GM18951 (cell line): ENCODE measurements at regions not wholly inside any gene's neighbourhood (a gene's known extent, or its start where the extent isn't known, plus 50 kb on each side); places are given as distances from the start of the nearest gene placed in this dataset.

ENCODE experiments used
- POLR2A ChIP-seq: IDR thresholded peaks from 4 replicates; pipeline ENCODE4 v1.6.1; 2011; ENCODE audit warnings: mild to moderate bottlenecking; ENCODE audit not compliant: insufficient read length, insufficient read depth; ENCODE audit errors: extremely low read depth
- in situ Hi-C: fragments of 300-500 bp; cut with MboI; formaldehyde crosslinking; loops from one replicate; pipeline ENCODE4 v1.12.0; 2022; ENCODE audit warnings: low sequenced_read_pairs, mixed read lengths, inconsistent platforms; ENCODE audit not compliant: unreplicated experiment

GRCh38 chr18:2417861-2418610 is 153.3 kb downstream of the METTL4 start:
- in situ Hi-C loops, result no loop called here

GRCh38 chr18:2420367-2420766 is 150.9 kb downstream of the METTL4 start:
- in situ Hi-C loops, result no loop called here
- no peak for TF ChIP-seq POLR2A

More at GRCh38 chr18:2417861-2418610, 153.3 kb downstream of the METTL4 start:
- TF ChIP-seq POLR2A, result no peak

- no peak for TF ChIP-seq POLR2A
- in situ Hi-C loops, result no loop called here
Measured at GRCh38 chr18:2423761-2424160, 147.5 kb downstream of the METTL4 start.

- in situ Hi-C loops, result no loop called here
- TF ChIP-seq POLR2A, result no peak
Measured at GRCh38 chr18:2424420-2424819, 146.9 kb downstream of the METTL4 start.

GRCh38 chr18:2425426-2426317 is 145.6 kb downstream of the METTL4 start:
- in situ Hi-C loops, result no loop called here

GRCh38 chr18:2430191-2430590 is 141.1 kb downstream of the METTL4 start:
- no peak for TF ChIP-seq POLR2A
- in situ Hi-C loops, result no loop called here

More at GRCh38 chr18:2425426-2426317, 145.6 kb downstream of the METTL4 start:
- TF ChIP-seq POLR2A, result no peak

- TF ChIP-seq POLR2A, result no peak
- in situ Hi-C loops, result no loop called here
Measured at GRCh38 chr18:2431806-2432205, 139.5 kb downstream of the METTL4 start.

- in situ Hi-C loops, result no loop called here
Measured at GRCh38 chr18:2433366-2433765, 137.9 kb downstream of the METTL4 start.

GRCh38 chr18:2441544-2441943 is 129.8 kb downstream of the METTL4 start:
- TF ChIP-seq POLR2A, result no peak
- in situ Hi-C loops, result no loop called here

More at GRCh38 chr18:2433366-2433765, 137.9 kb downstream of the METTL4 start:
- TF ChIP-seq POLR2A, result no peak

- no peak for TF ChIP-seq POLR2A
- in situ Hi-C loops, result no loop called here
Measured at GRCh38 chr18:2442006-2442405, 129.3 kb downstream of the METTL4 start.

GRCh38 chr18:2442726-2443275 is 128.5 kb downstream of the METTL4 start:
- in situ Hi-C loops, result no loop called here
- no peak for TF ChIP-seq POLR2A

- no peak for TF ChIP-seq POLR2A
- in situ Hi-C loops, result no loop called here
Measured at GRCh38 chr18:2444201-2444875, 127.0 kb downstream of the METTL4 start.
